OCI-LY1 (cell line): ENCODE measurements at regions not wholly inside any gene's neighbourhood (a gene's known extent, or its start where the extent isn't known, plus 50 kb on each side); places are given as distances from the start of the nearest gene placed in this dataset.

ENCODE experiments used
- CTCF ChIP-seq: fragments of 200-600 bp; sonication (generic), shearing (Covaris generic); IDR thresholded peaks from 2 replicates; pipeline ENCODE4 v1.5.1; 2017; ENCODE audit warnings: mild to moderate bottlenecking, antibody characterized with exemption, low read length, moderate library complexity, mixed read lengths
- EZH2 ChIP-seq: fragments of 200-600 bp; sonication (generic), shearing (Covaris generic); IDR thresholded peaks from 2 replicates; pipeline ENCODE4 v1.8.0; 2017; ENCODE audit warnings: borderline replicate concordance, mixed run types, mild to moderate bottlenecking, antibody characterized with exemption, low read length, moderate library complexity, mixed read lengths

DNA sequence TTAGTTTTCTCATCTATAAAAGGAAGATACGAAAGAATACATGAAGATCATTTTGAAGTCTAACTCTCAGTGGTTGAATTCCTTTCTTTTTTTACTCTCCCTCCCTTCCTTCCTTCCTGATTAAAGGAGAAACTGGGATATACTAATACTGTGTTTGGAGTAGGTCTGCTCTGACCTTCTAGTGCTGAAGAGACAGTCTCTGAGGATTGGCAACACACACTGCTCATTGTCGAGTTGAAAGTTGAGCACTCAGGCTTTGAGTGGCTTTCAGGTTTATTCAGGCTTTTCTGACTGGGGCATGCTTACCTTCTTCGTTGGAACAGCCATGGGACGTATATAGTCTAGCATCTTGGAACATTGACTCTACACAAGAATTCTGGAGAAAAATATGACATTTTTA, 86.9 kb upstream of the RPS23 start:
- TF ChIP-seq CTCF (no peak), EZH2 (no peak)
